ENCODE measurements at regions not wholly inside any gene's neighbourhood (a gene's known extent, or its start where the extent isn't known, plus 50 kb on each side); places are given as distances from the start of the nearest gene placed in this dataset.

DNA sequence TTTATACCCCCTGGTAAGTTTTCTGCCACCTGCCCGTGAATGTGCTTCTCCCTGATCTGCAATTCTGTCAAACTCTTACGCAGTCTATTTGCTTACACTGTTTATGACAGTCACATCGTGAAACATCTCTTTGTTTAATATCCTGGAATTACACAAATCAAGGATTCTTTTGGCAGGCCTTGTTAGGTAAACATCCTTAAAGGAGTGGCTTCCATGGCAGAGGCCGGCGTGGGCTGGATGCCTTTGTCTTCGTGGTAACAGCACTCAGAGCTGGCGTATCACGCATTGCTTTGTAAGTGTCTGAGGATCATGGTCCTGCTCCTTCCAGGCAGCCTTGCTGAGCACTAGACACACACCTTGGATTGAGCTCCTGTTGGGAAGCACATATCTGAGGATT lies 145.7 kb downstream of the IRX1 start:
- TF ChIP-seq, protein P1, sequence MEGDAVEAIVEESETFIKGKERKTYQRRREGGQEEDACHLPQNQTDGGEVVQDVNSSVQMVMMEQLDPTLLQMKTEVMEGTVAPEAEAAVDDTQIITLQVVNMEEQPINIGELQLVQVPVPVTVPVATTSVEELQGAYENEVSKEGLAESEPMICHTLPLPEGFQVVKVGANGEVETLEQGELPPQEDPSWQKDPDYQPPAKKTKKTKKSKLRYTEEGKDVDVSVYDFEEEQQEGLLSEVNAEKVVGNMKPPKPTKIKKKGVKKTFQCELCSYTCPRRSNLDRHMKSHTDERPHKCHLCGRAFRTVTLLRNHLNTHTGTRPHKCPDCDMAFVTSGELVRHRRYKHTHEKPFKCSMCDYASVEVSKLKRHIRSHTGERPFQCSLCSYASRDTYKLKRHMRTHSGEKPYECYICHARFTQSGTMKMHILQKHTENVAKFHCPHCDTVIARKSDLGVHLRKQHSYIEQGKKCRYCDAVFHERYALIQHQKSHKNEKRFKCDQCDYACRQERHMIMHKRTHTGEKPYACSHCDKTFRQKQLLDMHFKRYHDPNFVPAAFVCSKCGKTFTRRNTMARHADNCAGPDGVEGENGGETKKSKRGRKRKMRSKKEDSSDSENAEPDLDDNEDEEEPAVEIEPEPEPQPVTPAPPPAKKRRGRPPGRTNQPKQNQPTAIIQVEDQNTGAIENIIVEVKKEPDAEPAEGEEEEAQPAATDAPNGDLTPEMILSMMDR (IDR thresholded peaks at IDR 0.05; ENCODE audit: extremely low read depth, missing control alignments), result no peak
- no peak for DNase-seq (ENCODE audit: low spot score)

DNA sequence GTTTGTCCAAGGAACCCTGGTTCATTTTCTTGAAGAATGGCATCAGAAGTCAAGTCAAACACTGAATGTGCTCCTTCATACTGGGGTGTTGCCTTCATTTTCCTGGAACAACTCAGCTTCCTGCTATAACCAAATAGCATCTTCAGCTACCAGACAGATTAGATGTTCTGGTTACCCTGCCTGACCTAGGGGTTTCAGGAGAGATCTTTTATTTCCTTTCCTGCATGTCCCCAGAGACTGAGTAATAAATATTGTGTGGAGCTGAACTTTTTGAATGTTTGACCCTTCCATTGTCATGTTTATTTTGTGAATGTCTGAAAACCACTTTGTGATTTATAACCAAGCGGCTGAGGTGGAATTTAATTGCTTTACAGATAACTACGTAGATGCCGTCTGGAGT lies 147.1 kb downstream of the IRX1 start:
- TF ChIP-seq, protein P1 (IDR thresholded peaks at IDR 0.05; ENCODE audit: extremely low read depth, missing control alignments), result no peak
- no peak for DNase-seq (ENCODE audit: low spot score)

DNA sequence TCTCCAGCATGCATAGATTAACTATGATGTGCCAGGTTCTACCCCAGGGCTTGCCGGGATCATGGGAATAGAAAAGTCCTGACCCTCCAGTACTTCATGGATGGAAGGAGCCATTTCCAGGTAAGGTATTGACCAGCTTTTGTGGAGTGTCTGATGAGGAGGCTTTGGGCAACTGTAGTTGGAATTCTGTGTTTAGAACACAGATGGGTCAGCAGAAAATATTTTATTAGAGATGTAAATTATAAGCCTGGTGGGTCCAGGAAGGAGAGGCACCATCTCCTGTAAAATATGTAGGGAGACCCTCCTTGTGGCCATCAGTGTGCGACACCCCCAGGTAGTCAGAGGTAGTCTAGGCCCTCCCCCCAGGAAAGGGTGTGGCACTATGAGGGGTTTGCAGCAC lies 156.2 kb downstream of the IRX1 start:
- DNase-seq (ENCODE audit: low spot score), result no peak
- TF ChIP-seq, protein P1 (IDR thresholded peaks at IDR 0.05; ENCODE audit: extremely low read depth, missing control alignments), result no peak

DNA sequence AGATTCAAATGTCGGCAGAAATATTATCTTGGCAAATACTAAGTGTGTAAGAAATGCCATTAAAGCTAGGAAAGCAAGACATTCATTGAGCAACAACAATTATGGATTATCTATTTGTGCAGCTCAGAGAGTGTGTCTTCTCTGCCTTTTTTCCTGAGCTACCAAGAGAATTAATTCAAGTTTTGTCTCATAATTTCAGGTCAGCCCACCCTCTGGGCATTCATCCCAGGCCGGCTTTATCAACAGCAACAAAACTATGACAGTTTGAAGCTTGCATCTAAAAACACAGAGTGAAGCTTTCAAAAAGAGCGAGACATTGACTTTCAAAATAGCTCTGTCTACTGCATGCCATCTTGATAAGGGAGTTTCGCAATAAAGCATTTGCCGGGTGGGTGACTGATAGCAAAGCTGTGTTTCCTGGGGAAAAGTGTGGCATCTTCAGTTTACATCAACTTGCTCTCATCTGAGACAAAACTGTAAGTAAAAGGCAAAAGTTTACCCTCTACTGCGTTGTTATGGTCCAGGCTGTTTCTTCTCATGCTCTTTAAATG lies 182.4 kb downstream of the IRX1 start:
- no peak for DNase-seq (ENCODE audit: low spot score)
- TF ChIP-seq, protein P1 (IDR thresholded peaks at IDR 0.05; ENCODE audit: extremely low read depth, missing control alignments), result no peak

DNA sequence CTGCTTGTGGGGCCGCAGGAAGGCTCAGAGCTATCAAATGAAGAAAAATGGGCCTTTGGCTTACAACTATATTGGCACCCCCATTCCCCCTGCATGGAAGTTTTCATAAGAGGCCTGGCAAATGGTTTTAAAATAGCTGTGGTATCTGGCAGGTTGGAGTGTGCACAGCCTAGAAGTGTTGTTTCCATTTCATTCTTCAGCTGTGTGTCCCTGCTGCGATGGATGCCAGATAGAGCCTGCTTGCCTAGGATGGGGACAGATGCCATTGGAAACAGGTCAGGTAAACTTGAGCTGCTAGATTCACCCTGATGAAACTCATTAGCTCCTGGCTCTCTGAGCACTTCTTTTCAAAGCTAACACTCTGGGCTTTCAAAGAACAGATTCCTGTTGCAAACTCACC lies 183.3 kb downstream of the IRX1 start:
- TF ChIP-seq, protein P1 (IDR thresholded peaks at IDR 0.05; ENCODE audit: extremely low read depth, missing control alignments), result no peak
- no peak for DNase-seq (ENCODE audit: low spot score)

DNA sequence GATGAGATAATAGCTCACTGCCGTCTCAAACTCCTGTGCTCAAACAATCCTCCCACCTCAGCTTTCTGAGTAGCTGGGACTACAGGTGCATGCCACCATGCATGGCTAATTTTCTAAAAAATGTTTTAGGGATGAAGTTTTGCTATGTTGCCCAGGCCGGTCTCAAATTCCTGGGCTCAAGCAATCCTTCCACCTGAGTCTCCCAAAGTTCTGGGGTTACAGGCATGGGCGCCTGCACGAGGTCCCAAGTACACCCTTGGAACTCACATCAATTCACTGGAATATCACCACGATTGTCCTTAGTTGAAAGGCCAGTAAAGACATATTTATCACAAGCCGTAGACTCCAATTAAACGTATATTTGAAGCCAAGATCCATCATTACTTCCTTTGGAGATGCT lies 184.6 kb downstream of the IRX1 start:
- TF ChIP-seq, protein P1 (IDR thresholded peaks at IDR 0.05; ENCODE audit: extremely low read depth, missing control alignments), result no peak
- DNase-seq (ENCODE audit: low spot score), result no peak

DNA sequence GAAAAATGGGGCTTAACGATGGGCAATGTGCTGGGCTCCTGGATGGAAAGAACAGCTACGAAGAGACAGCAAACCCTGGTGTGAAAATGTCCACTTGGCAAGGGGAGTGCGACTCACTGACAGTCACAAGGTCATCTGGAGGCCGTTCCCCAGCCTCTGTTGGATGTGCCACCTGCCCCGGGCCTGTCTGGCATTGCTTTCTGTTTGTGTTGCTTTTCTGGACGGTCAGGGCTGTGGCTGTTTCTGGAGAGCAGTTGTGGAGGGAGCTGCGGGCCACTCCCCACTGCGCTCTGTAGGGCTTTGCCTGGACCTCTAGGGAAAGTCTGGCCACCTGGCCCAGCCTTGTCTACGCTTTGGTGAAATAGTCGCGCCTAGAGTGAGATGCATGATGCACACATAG lies 185.3 kb downstream of the IRX1 start:
- DNase-seq (ENCODE audit: low spot score), result no peak
- TF ChIP-seq, protein P1 (IDR thresholded peaks at IDR 0.05; ENCODE audit: extremely low read depth, missing control alignments), result no peak

Measured in GM20000 (cell line).